Mucosa of descending colon (tissue), 3 donors: ENCODE measurements at regions not wholly inside any gene's neighbourhood (a gene's known extent, or its start where the extent isn't known, plus 50 kb on each side); places are given as distances from the start of the nearest gene placed in this dataset.

Source experiments
- ATAC-seq: fragments of 200-7000 bp; cut with Tn5 transposase; one replicate; pipeline ENCODE4 v1.9.1; 2020; ENCODE audit warnings: mild to moderate bottlenecking, moderate library complexity
- DNase-seq, 3 donors: peaks; one replicate each; pipeline ENCODE4 v3.0.0-alpha.2; 2020
- H3K36me3 ChIP-seq: fragments of 200-600 bp; one replicate; pipeline ENCODE4 v1.8.0; 2021; ENCODE audit warnings: low read depth, mild to moderate bottlenecking
- H3K4me1 ChIP-seq: fragments of 200-600 bp; one replicate; pipeline ENCODE4 v1.8.0; 2021; ENCODE audit warnings: low read depth, mild to moderate bottlenecking
- H3K4me3 ChIP-seq: fragments of 200-600 bp; one replicate; pipeline ENCODE4 v1.8.0; 2021; ENCODE audit warnings: mild to moderate bottlenecking
- H3K9me3 ChIP-seq: fragments of 200-600 bp; one replicate; pipeline ENCODE4 v1.8.0; 2021; ENCODE audit warnings: mild to moderate bottlenecking
- intact Hi-C, 2 donors: fragments of 100-400 bp; cut with DNase I in 1 of 2; cut with micrococcal nuclease in 1 of 2; formaldehyde crosslinking; loops; one replicate each; pipeline versions ENCODE4 v1.11.0 to v1.11.1; 2022; cut with DNase I, micrococcal nuclease
- TF ChIP-seq, protein P1 (sequence below): fragments of 200-600 bp; IDR thresholded peaks from one replicate; pipeline ENCODE4 v1.8.0; 2022; ENCODE audit warnings: antibody characterized with exemption, mild to moderate bottlenecking
- donor health status: DM: no; HTN: no; CAD: no; lungs with moderate emphysema.
- donor health status: DM: no; HTN: no; CAD: no.
- donor health status: DM: no; HTN: yes; CAD: no.

DNA sequence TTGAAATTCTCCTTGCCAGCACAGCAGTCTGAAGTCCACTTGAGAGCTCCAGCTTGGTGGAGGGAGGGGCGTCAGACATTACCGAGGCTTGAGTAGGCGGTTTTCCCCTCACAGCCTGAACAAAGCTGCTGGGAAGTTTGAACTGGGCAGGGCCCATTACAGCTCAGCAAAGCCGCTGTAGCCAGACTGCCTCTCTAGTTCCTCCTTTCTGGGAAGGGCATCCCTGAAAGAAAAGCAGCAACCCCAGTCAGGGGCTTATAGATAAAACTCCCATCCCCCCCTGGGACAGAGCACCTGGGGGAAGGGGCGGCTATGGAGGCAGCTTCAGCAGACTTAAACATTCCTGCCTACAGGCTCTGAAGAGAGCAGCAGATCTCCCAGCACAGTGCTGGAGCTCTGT lies 325.3 kb downstream of the GJA1 start:
- DNase-seq, result no peak
- no peak for ATAC-seq
- Histone ChIP-seq H3K4me3 (no peak overlapping the region), H3K9me3 (no peaks in the 10 kb centered on the region), H3K4me1 (no peaks in the 10 kb centered on the region), H3K36me3 (no peaks in the 10 kb centered on the region)
- TF ChIP-seq, protein P1, sequence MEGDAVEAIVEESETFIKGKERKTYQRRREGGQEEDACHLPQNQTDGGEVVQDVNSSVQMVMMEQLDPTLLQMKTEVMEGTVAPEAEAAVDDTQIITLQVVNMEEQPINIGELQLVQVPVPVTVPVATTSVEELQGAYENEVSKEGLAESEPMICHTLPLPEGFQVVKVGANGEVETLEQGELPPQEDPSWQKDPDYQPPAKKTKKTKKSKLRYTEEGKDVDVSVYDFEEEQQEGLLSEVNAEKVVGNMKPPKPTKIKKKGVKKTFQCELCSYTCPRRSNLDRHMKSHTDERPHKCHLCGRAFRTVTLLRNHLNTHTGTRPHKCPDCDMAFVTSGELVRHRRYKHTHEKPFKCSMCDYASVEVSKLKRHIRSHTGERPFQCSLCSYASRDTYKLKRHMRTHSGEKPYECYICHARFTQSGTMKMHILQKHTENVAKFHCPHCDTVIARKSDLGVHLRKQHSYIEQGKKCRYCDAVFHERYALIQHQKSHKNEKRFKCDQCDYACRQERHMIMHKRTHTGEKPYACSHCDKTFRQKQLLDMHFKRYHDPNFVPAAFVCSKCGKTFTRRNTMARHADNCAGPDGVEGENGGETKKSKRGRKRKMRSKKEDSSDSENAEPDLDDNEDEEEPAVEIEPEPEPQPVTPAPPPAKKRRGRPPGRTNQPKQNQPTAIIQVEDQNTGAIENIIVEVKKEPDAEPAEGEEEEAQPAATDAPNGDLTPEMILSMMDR, result no peak
- intact Hi-C loops, result no loop called here

- ATAC-seq (no peak), DNase-seq (no peak)
- H3K4me3 ChIP-seq, result no peak overlapping the region
- no peaks in the 10 kb centered on the region for H3K36me3 ChIP-seq
- H3K9me3 ChIP-seq, result no peaks in the 10 kb centered on the region
- H3K4me1 ChIP-seq, result no peaks in the 10 kb centered on the region
- TF ChIP-seq, protein P1, result no peak
- intact Hi-C loops, result no loop called here
Measured at GRCh38 chr6:121764493-121764892, 329.0 kb downstream of the GJA1 start.

DNA sequence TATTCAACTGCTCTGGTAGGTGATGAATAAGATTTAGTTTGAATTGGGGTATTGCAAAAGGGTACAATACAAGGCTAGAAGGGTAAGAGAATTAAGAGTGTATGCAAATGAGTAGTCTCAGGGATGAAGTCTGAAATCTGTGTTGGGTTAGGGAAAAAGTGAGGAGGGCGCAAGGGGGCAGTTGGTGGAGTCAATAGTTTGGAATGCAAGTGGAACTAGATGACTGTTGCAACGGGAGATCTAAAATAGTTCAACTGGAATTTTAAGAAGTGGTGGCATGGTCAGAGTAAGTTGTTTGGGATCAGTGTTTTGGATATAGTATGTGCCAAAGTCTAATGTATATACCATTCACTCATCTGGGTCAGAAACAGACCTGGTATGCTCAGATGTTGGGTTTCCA lies 329.6 kb downstream of the GJA1 start:
- no peaks in the 10 kb centered on the region for H3K9me3 ChIP-seq
- DNase-seq (no peak), ATAC-seq (no peak)
- H3K36me3 ChIP-seq, result no peaks in the 10 kb centered on the region
- TF ChIP-seq, protein P1, result no peak
- no peaks in the 10 kb centered on the region for H3K4me1 ChIP-seq
- intact Hi-C loops, result no loop called here
- no peak overlapping the region for H3K4me3 ChIP-seq

DNA sequence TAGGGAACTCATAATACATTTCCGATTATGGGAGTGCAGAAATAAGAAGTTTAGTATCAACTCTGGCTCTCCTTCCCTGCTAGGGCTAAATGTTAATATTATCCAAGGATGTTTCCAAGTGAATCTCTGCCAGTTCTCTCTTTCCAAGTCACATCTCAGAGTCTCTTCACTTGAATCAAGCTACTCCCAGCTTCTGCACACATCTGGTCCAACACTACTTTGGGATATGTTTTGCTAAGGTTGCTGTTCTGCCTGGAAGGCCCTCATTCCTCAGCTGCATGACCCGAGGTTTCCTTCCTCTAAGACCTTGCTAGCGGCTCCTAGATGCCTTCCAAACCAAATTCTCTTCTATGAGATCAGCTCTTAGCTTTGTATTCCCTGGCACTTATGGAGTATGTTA lies 331.8 kb downstream of the GJA1 start:
- no peak for DNase-seq
- Histone ChIP-seq H3K4me3 (no peak overlapping the region), H3K4me1 (no peaks in the 10 kb centered on the region), H3K36me3 (no peaks in the 10 kb centered on the region), H3K9me3 (no peaks in the 10 kb centered on the region)
- intact Hi-C loops, result no loop called here
- TF ChIP-seq, protein P1, result no peak
- ATAC-seq, result no peak

DNA sequence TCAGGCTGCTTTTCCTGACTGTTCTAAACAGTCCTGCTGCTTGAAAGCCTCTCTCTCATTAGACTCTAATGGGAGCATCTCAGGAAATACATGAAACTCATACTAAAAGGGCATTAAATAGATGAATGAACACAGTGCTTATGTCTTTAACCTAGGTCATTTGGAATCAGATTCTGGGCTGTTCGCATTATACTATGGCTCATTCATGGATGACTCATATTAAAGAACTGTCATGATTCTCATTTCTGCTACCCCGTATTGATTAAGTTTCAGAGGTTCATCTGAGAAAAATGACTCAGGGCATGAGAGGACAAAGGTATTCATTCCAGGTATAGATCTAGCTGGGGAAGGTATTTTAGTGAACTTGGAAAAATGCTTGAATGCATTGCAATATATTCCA lies 335.5 kb downstream of the GJA1 start:
- ATAC-seq (no peak), DNase-seq (no peak)
- intact Hi-C loops, result no loop called here
- Histone ChIP-seq H3K4me3 (no peak overlapping the region), H3K36me3 (no peaks in the 10 kb centered on the region), H3K9me3 (no peaks in the 10 kb centered on the region), H3K4me1 (no peaks in the 10 kb centered on the region)
- TF ChIP-seq, protein P1, result no peak
